HEK293T (cell line): ENCODE measurements at regions not wholly inside any gene's neighbourhood (a gene's known extent, or its start where the extent isn't known, plus 50 kb on each side); places are given as distances from the start of the nearest gene placed in this dataset.

ENCODE experiments used
- BHLHE40 ChIP-seq: fragments of 450-650 bp; IDR thresholded peaks from 2 replicates; pipeline ENCODE4 v1.6.1; 2016; ENCODE audit warnings: mild to moderate bottlenecking, moderate library complexity, borderline replicate concordance
- FOXM1 ChIP-seq: fragments of 450-650 bp; IDR thresholded peaks from 2 replicates; pipeline ENCODE4 v1.6.1; 2017; ENCODE audit warnings: mild to moderate bottlenecking, borderline replicate concordance
- TARDBP ChIP-seq: fragments of 450-650 bp; IDR thresholded peaks from 2 replicates; pipeline ENCODE4 v1.6.1; 2016

GRCh38 chr15:62691008-62691407 lies 351.5 kb upstream of the TPM1 start:
- no peak for TF ChIP-seq BHLHE40
- no peak for TF ChIP-seq FOXM1
- no peak for TF ChIP-seq TARDBP
